Mesothelial cell of epicardium (in vitro differentiated cells): ENCODE measurements at regions not wholly inside any gene's neighbourhood (a gene's known extent, or its start where the extent isn't known, plus 50 kb on each side); places are given as distances from the start of the nearest gene placed in this dataset.

Source experiments
- DNase-seq, 2 experiments: peaks; one replicate each; pipeline ENCODE4 v3.0.0; 2021; ENCODE audit warnings: low spot score in 2 of 2; ENCODE audit not compliant: unreplicated experiment in 2 of 2
- H3K27ac Mint-ChIP-seq: 2 replicates; pipeline ENCODE4 v1.8.0; 2021; ENCODE audit warnings: mixed read lengths
- H3K27me3 Mint-ChIP-seq: 2 replicates; pipeline ENCODE4 v1.8.0; 2021; ENCODE audit warnings: low read depth, mixed read lengths
- H3K36me3 Mint-ChIP-seq: 2 replicates; pipeline ENCODE4 v1.8.0; 2021; ENCODE audit warnings: mixed read lengths
- H3K4me1 Mint-ChIP-seq: 2 replicates; pipeline ENCODE4 v1.8.0; 2021; ENCODE audit warnings: mixed read lengths
- H3K4me3 Mint-ChIP-seq: 2 replicates; pipeline ENCODE4 v1.8.0; 2021; ENCODE audit warnings: mild to moderate bottlenecking, moderate library complexity, mixed read lengths
- H3K9me3 Mint-ChIP-seq: 2 replicates; pipeline ENCODE4 v1.8.0; 2021; ENCODE audit warnings: mixed read lengths
- TF ChIP-seq, protein P1 (sequence below): fragments of 200-600 bp; sonication (generic); IDR thresholded peaks from one replicate; pipeline ENCODE4 v1.5.0; 2021; ENCODE audit warnings: antibody characterized with exemption; ENCODE audit not compliant: unreplicated experiment

DNA sequence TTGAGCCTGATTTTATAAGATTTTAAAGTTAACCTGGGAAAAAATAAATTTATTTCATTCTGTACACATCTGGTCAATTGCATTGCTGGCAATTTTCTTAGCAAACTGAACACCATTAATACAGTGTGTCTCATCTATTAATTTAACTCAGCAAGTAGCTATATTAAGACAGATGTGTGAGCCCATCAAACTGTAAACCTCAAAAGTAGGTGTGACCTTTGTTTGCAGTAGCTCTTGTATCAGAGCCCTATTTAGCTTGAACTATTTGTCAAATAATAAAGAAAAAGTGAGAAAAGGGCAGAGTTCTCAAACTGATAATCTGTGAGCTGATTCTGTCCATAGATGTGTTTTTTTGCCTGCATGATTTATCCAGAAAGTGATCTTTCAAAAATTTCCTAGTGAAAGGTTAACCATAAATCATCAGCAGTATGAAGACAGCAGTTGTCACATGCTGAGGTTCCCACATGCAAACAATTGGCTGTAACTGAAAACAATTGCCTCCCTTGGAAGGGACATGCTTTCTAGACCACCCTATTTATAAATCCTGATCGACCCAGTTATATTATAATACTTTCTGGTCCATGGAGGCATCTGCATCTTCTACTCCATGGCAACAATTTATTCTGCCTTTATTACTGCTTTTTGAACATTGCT is 646.5 kb downstream of the NSUN3 start:
- Mint-ChIP-seq H3K36me3 (no peaks in the 10 kb centered on the region), H3K4me1 (no peaks in the 10 kb centered on the region), H3K27me3 (peaks cover 7% of the 10 kb centered on the region), H3K4me3 (no peak overlapping the region), H3K27ac (no peak overlapping the region), H3K9me3 (peaks cover 4% of the 10 kb centered on the region)
- DNase-seq = no peak
- TF ChIP-seq, protein P1, sequence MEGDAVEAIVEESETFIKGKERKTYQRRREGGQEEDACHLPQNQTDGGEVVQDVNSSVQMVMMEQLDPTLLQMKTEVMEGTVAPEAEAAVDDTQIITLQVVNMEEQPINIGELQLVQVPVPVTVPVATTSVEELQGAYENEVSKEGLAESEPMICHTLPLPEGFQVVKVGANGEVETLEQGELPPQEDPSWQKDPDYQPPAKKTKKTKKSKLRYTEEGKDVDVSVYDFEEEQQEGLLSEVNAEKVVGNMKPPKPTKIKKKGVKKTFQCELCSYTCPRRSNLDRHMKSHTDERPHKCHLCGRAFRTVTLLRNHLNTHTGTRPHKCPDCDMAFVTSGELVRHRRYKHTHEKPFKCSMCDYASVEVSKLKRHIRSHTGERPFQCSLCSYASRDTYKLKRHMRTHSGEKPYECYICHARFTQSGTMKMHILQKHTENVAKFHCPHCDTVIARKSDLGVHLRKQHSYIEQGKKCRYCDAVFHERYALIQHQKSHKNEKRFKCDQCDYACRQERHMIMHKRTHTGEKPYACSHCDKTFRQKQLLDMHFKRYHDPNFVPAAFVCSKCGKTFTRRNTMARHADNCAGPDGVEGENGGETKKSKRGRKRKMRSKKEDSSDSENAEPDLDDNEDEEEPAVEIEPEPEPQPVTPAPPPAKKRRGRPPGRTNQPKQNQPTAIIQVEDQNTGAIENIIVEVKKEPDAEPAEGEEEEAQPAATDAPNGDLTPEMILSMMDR = no peak

DNA sequence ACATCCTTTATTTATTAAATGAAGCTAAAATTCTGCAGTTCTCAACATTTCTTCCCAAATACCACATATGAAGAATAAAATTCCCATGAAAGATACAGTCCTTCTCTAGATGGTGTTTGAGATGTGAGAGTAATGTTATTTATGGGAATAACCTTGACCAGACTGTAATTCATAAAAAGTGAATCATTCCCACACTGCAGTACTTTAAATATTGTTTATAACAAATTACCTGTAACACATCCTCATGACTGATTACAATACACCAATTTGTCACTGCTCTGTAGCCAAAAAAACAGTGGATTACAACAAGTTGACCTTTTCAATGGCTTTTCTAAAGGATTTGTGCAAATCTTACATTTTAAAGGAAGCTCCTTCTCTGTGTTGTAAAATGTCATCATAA is 651.3 kb downstream of the NSUN3 start:
- Mint-ChIP-seq H3K27ac (no peak overlapping the region), H3K4me3 (no peak overlapping the region), H3K27me3 (peaks cover 7% of the 10 kb centered on the region), H3K36me3 (no peaks in the 10 kb centered on the region), H3K4me1 (no peaks in the 10 kb centered on the region), H3K9me3 (no peaks in the 10 kb centered on the region)
- TF ChIP-seq, protein P1 = no peak
- DNase-seq = no peak

DNA sequence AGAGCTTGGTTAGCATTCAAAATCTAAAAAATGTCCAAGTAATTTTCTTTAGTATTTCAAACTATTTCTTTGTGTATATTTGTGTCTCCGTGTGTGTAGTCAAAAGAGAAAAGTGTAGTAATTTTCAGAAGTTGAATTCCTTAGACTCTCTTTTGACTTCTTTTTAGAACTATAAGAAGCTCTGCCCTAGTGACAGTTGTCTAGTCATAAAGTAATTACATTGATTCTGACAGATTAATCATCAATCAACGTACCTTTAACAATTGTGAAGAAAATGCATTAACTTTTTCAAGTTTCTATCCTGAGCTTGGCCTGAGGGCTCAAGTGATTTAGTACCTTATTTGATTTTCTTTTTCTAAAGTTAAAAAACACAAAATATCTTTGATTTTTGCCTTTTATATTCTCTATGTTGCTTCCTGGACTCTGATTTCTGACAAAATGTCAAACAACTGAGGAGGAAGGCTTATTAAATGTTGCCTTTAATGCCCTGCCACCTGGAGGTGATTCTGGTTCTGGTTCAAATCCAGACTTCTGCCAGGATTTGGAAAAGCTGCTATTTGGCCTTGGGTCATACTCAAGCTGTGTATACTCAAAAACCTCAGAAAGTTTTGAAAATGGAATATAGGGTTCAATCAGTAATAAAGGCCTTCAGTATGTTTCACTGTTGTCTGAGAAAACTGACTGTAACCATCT is 653.6 kb downstream of the NSUN3 start:
- no peak overlapping the region for H3K4me3 Mint-ChIP-seq
- peaks cover 6% of the 10 kb centered on the region for H3K27me3 Mint-ChIP-seq
- H3K27ac Mint-ChIP-seq = no peak overlapping the region
- no peaks in the 10 kb centered on the region for H3K36me3 Mint-ChIP-seq
- H3K9me3 Mint-ChIP-seq = no peaks in the 10 kb centered on the region
- no peak for DNase-seq
- TF ChIP-seq, protein P1 = no peak
- no peaks in the 10 kb centered on the region for H3K4me1 Mint-ChIP-seq

DNA sequence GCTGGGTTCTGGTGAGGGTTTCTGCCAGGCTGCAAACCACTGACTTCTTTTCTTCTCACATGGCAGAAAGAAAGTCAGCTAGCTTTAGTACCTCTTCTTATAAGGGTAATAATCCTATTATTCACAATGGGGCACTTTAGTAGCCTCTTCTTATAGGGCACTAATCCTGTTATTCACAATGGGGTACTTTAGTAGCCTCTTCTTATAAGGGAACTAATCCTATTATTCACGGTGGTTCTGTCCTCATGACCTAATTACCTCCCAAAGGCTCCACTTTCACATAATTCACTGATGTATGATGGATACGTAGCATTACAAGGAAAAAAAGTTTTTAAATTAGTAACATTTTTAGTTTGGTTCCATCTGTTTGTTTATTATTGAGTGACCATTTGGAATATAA is 671.3 kb downstream of the NSUN3 start:
- no peak overlapping the region for H3K4me3 Mint-ChIP-seq
- no peaks in the 10 kb centered on the region for H3K36me3 Mint-ChIP-seq
- H3K9me3 Mint-ChIP-seq = peaks cover 7% of the 10 kb centered on the region
- TF ChIP-seq, protein P1 = no peak
- H3K27ac Mint-ChIP-seq = no peak overlapping the region
- H3K4me1 Mint-ChIP-seq = no peaks in the 10 kb centered on the region
- H3K27me3 Mint-ChIP-seq = peaks cover 4% of the 10 kb centered on the region
- DNase-seq = no peak

DNA sequence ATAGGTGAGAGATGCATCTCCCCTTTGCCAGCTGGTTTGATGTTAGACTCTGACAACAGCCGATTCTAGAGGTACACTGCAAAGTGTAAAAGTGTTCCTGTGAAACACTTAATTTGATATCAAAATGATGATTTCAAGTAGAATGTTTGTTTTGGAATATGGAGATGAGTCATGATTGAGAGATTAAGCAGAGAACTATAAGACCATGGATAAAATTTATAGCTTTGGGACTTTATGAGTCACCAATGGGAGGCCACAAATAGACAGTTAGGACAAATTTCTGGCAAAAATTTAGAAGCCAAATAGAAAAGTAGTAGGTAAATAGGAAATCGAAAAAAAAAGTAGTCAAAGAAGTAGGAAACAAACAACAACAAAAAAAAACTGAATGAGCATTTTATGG is 672.5 kb downstream of the NSUN3 start:
- Mint-ChIP-seq H3K9me3 (peaks cover 4% of the 10 kb centered on the region), H3K4me3 (no peak overlapping the region), H3K36me3 (no peaks in the 10 kb centered on the region), H3K27me3 (peaks cover 4% of the 10 kb centered on the region), H3K27ac (no peak overlapping the region), H3K4me1 (no peaks in the 10 kb centered on the region)
- TF ChIP-seq, protein P1 = no peak
- no peak for DNase-seq
